Fibroblast of lung (primary cell): ENCODE measurements at regions not wholly inside any gene's neighbourhood (a gene's known extent, or its start where the extent isn't known, plus 50 kb on each side); places are given as distances from the start of the nearest gene placed in this dataset.

Experiments
- EZH2 ChIP-seq: IDR thresholded peaks from 2 replicates; pipeline ENCODE4 v1.5.1; 2012; ENCODE audit warnings: low read length, control low read depth, mild to moderate bottlenecking; ENCODE audit errors: missing control alignments
- TF ChIP-seq, protein P1 (sequence below), 2 donors: IDR thresholded peaks in 1 of 2; conservative IDR thresholded peaks in 1 of 2; 1 replicate in 1 of 2; 2 replicates in 1 of 2; pipeline ENCODE4 v1.5.1; 2011 to 2012; ENCODE audit warnings: low read length in 2 of 2, control low read depth in 1 of 2, inconsistent platforms in 1 of 2, low read depth in 1 of 2, mild to moderate bottlenecking in 1 of 2

DNA sequence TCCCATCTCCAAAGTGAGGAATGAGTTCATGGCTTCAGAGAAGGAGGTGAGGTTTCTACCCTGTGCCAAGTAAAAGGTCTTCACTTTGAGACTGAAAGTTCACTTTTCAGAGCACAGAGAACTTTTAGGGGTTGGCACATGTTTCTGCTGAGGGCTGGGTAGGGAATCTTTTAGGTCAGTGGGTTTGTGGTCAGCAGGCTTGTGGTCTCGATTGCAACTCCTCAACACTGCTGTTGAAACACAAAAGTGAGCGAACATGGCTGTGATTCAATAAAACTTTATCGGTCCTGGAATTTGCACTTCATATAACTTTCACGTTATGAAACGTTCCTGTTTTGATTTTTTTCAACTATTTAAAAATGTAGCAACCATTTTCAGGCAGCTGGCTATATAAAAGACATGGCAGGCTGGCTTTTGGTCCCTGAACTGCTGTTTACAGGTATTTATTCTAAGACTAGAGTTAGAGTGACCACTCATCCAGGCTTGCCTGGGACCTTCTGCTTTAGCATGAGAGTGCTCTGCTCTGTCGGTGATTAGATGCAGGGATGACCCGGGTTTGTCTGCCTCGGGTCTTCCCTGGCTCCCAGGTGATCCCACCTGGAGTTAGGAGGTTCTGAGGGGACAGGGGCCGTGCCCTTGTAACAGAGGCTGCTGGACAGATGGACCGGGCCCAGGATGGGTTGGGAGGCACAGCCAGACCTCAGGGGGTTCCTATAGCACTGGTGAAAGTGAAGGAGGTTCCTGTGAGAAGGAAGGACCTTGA lies 62.7 kb upstream of the TAF1B start:
- no peak for TF ChIP-seq EZH2
- TF ChIP-seq, protein P1, sequence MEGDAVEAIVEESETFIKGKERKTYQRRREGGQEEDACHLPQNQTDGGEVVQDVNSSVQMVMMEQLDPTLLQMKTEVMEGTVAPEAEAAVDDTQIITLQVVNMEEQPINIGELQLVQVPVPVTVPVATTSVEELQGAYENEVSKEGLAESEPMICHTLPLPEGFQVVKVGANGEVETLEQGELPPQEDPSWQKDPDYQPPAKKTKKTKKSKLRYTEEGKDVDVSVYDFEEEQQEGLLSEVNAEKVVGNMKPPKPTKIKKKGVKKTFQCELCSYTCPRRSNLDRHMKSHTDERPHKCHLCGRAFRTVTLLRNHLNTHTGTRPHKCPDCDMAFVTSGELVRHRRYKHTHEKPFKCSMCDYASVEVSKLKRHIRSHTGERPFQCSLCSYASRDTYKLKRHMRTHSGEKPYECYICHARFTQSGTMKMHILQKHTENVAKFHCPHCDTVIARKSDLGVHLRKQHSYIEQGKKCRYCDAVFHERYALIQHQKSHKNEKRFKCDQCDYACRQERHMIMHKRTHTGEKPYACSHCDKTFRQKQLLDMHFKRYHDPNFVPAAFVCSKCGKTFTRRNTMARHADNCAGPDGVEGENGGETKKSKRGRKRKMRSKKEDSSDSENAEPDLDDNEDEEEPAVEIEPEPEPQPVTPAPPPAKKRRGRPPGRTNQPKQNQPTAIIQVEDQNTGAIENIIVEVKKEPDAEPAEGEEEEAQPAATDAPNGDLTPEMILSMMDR (conservative IDR thresholded peaks at IDR 0.05 in 1 of 2, IDR thresholded peaks at IDR 0.05 in 1 of 2; ENCODE audit: low read depth in 1 of 2, low read length in 2 of 2): no peak
